Adrenal gland (tissue), 9 donors: ENCODE measurements at regions not wholly inside any gene's neighbourhood (a gene's known extent, or its start where the extent isn't known, plus 50 kb on each side); places are given as distances from the start of the nearest gene placed in this dataset.

ENCODE experiments used
- DNase-seq, 7 donors: peaks; one replicate each; pipeline ENCODE4 v3.0.0-alpha.2; 2019 to 2020
- H3K27ac ChIP-seq, 5 donors: fragments of 200-600 bp; sonication (generic) in 4 of 5; 1 replicate in 3 of 5; 2 replicates in 2 of 5; pipeline versions ENCODE4 v1.5.1 to v1.8.0; 2016 to 2020; ENCODE audit warnings: mild to moderate bottlenecking in 1 of 5
- H3K27me3 ChIP-seq: fragments of 200-600 bp; 2 replicates; pipeline ENCODE4 v1.8.0; 2021
- H3K36me3 ChIP-seq, 2 donors: fragments of 200-600 bp; replicated peaks in 1 of 2; 1 replicate in 1 of 2; 2 replicates in 1 of 2; pipeline versions ENCODE4 v1.5.1 to v1.8.0; 2018 to 2022
- H3K4me1 ChIP-seq, 2 donors: fragments of 200-600 bp; replicated peaks in 1 of 2; 1 replicate in 1 of 2; 2 replicates in 1 of 2; pipeline versions ENCODE4 v1.5.1 to v1.8.0; 2018 to 2021
- H3K4me3 ChIP-seq, 4 donors: fragments of 200-600 bp; sonication (generic) in 3 of 4; one replicate each; pipeline ENCODE4 v1.5.1; 2016 to 2018
- H3K9me3 ChIP-seq, 3 donors: fragments of 200-600 bp; sonication (generic) in 1 of 3; replicated peaks in 1 of 3; 1 replicate in 2 of 3; 2 replicates in 1 of 3; pipeline versions ENCODE4 v1.5.1 to v1.8.0; 2016 to 2021
- POLR2A ChIP-seq, 2 donors: fragments of 450-650 bp; IDR thresholded peaks; one replicate each; pipeline ENCODE4 v1.6.1; 2017; ENCODE audit warnings: antibody characterized with exemption in 2 of 2, mild to moderate bottlenecking in 2 of 2, moderate library complexity in 1 of 2
- whole genome bisulfite sequencing, 4 donors: extraction: QIAGEN DNeasy Blood & Tissue Kit in 2 of 4; methylation state at CpG; one replicate each; pipeline versions ENCODE4 v1.1.5 to v1.1.7; 2013 to 2017; 5-methylcytosine and 5-hydroxymethylcytosine counted together
- intact Hi-C, 2 donors: fragments of 100-400 bp; cut with DNase I; formaldehyde crosslinking; loops; one replicate each; pipeline versions ENCODE4 v1.14.1 to v1.15.0; 2022 to 2023
- TF ChIP-seq, protein P1 (sequence below), 6 experiments: fragments of 450-650 bp in 4 of 6; fragments of 200-600 bp in 2 of 6; sonication (generic) in 1 of 6; IDR thresholded peaks; 1 replicate in 5 of 6; 2 replicates in 1 of 6; pipeline versions ENCODE4 v1.5.1 to v1.8.0; 2016 to 2021; ENCODE audit warnings: antibody characterized with exemption in 6 of 6, mild to moderate bottlenecking in 2 of 6, moderate library complexity in 1 of 6
- donor health status: healthy with polysubstance abuse.
- donor health status: Bipolar disorder and iron deficiency.
- donor health status: DM: yes; HTN: yes; CAD: no.
- donor health status: DM: no; HTN: no; CAD: no.
- donor health status: DM: no; HTN: no; CAD: no.

DNA sequence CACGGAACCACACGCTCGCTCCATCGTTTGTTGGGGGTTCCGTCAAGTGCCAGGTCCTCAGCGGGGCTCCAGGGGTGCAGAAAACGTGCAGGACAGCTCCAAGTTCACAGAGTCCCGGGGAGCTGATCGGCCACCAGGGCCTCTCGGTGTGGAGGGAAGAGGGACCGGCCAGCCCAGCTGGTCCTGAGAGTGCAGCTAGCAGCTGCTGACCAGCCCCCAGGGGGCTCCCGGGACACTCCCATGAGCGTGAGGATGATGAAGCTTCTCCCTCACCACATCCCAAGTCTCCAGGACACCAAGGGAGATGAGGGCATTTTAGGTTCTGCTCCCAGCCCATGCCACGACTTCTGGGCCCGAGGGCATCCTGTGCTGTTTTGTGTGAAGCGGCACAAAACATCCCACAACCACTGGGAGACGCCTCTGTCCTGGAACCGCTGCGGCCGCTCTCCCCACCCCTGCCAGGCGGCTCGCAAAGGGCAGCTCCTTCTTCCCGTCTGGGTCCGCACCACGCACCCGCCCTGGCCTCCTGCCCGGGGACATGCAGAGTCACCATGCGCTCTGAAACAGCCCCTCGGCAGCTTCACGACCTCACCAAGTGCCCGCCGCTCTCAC lies 67.5 kb upstream of the IRX4 start:
- Histone ChIP-seq H3K4me3 (no peak overlapping the region), H3K36me3 (no peaks in the 10 kb centered on the region), H3K4me1 (no peaks in the 10 kb centered on the region), H3K27me3 (peaks cover 13% of the 10 kb centered on the region), H3K9me3 (no peaks in the 10 kb centered on the region), H3K27ac (no peak overlapping the region)
- DNase-seq, result no peak
- 71 to 85% (median 72%) methylated on average over 17 to 32 of the region's 32 CpGs for WGBS, 4 donors
- intact Hi-C loops, result no loop called here
- TF ChIP-seq, protein P1, sequence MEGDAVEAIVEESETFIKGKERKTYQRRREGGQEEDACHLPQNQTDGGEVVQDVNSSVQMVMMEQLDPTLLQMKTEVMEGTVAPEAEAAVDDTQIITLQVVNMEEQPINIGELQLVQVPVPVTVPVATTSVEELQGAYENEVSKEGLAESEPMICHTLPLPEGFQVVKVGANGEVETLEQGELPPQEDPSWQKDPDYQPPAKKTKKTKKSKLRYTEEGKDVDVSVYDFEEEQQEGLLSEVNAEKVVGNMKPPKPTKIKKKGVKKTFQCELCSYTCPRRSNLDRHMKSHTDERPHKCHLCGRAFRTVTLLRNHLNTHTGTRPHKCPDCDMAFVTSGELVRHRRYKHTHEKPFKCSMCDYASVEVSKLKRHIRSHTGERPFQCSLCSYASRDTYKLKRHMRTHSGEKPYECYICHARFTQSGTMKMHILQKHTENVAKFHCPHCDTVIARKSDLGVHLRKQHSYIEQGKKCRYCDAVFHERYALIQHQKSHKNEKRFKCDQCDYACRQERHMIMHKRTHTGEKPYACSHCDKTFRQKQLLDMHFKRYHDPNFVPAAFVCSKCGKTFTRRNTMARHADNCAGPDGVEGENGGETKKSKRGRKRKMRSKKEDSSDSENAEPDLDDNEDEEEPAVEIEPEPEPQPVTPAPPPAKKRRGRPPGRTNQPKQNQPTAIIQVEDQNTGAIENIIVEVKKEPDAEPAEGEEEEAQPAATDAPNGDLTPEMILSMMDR (IDR thresholded peaks at IDR 0.05), result no peak
- no peak for TF ChIP-seq POLR2A (IDR thresholded peaks at IDR 0.05)

DNA sequence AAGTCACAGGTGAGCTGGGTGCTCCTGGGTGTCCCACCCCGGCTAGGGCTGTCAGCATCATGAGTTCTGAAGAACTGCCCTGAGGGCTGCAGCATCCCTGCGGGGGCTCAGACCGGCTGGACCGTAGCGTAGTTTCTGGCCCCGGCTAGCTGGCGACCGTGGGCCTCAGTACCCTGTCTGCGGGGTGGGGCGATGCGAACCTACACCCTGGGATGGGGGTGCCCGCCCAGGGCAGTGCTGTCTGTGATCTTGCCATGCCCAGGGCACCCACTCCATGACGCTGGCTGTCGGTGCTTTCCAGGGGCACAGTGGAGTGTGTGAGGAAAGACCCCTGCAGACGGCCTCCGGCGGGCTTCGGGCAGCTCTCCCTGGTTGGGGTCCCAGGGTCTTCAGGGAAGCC lies 66.5 kb upstream of the IRX4 start:
- TF ChIP-seq, protein P1 (IDR thresholded peaks at IDR 0.05), result no peak
- TF ChIP-seq POLR2A (IDR thresholded peaks at IDR 0.05), result no peak
- peaks cover 13% of the 10 kb centered on the region for H3K27me3 ChIP-seq

DNA sequence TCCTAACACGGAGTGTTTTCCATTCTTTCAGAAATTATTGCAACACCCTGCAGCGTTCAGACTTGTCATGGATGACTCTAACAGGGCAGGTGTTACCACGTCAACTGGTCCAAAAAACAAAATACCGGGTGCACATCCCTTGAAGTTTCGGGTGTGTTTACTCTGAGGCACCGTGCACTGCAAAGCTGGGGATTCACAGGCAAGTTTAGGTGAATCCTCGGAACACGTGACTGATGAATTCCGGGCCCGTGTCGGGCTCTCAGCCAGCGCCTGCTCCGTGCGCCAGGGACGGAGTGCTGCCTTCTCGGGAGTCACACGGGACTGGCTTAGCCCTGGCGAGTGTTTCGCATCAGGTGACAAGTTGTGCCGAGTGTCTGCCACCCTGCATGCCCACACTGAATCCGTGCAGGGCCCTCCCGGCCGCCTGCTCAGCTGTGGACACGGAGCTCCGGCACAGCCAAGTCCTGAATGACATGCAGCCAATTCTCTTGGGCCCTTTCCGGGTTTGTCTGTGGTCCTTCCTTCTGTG lies 66.0 kb upstream of the IRX4 start:
- no peak overlapping the region for H3K27ac ChIP-seq
- no peaks in the 10 kb centered on the region for H3K9me3 ChIP-seq
- intact Hi-C loops, result no loop called here
- no peaks in the 10 kb centered on the region for H3K4me1 ChIP-seq
- H3K27me3 ChIP-seq, result peaks cover 13% of the 10 kb centered on the region
- TF ChIP-seq, protein P1 (IDR thresholded peaks at IDR 0.05), result no peak
- TF ChIP-seq POLR2A (IDR thresholded peaks at IDR 0.05), result no peak
- DNase-seq, result no peak
- no peaks in the 10 kb centered on the region for H3K36me3 ChIP-seq
- H3K4me3 ChIP-seq, result no peak overlapping the region
- WGBS, 4 donors, result 63 to 78% (median 78%) methylated on average over 7 to 26 of the region's 26 CpGs

More for the DNA sequence above, 66.5 kb upstream of the IRX4 start:
- no peak overlapping the region for H3K27ac ChIP-seq
- no peak overlapping the region for H3K4me3 ChIP-seq
- H3K9me3 ChIP-seq, result no peaks in the 10 kb centered on the region
- intact Hi-C loops, result no loop called here
- no peak for DNase-seq
- H3K36me3 ChIP-seq, result no peaks in the 10 kb centered on the region
- WGBS, 4 donors, result 85 to 91% (median 88%) methylated on average over 6 to 18 of the region's 18 CpGs
- no peaks in the 10 kb centered on the region for H3K4me1 ChIP-seq

DNA sequence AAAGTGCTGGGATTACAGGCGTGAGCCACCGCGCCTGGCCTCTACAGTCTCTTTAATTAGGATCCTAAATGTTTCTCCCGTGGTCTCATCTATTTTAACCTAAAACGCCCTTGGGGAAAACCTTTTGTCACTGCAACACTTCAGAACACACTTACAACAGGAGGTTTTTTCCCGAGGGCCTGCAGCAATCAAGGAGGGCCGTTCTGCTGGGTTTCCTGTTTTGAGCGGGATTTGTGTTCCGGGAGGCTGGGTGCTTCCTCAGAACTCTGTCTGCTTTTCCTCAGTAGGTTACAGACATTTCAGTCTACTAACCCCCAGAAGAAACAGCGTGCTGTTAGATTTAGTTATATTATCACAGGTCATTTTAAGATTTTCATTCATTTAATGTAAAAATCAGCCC lies 65.4 kb upstream of the IRX4 start:
- no peak for TF ChIP-seq POLR2A (IDR thresholded peaks at IDR 0.05)
- TF ChIP-seq, protein P1 (IDR thresholded peaks at IDR 0.05), result no peak
- intact Hi-C loops, result no loop called here
- 51 to 58% (median 56%) methylated on average over 10 of the region's 10 CpGs for WGBS, 4 donors
- Histone ChIP-seq H3K27me3 (peaks cover 13% of the 10 kb centered on the region), H3K36me3 (no peaks in the 10 kb centered on the region), H3K9me3 (no peaks in the 10 kb centered on the region), H3K4me1 (no peaks in the 10 kb centered on the region), H3K4me3 (no peak overlapping the region), H3K27ac (no peak overlapping the region)
- DNase-seq, result no peak
